ENCODE measurements at regions not wholly inside any gene's neighbourhood (a gene's known extent, or its start where the extent isn't known, plus 50 kb on each side); places are given as distances from the start of the nearest gene placed in this dataset.
A peak's percentile ranks its signal among the peaks of the same experiment; 100 is the strongest.

DNA sequence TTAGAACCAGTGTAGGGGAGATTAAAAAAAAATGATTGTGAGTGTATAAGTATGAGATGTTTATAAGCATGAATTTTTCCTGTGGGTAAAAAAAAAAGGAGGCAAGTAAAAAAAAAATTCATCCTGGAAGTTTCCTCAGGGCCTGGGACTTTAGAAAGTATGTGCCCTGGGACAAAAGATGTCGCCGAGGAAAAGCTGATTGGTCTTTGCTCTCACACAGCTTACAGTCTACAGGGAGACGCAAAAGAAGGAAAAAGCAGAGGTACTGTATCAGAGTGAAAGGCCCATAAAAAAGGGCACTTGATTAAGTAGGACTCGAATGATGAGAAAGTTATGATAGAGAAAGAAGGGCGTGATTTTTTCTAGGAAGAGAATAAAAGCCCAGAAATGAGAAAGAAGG is 501.4 kb upstream of the MEF2C start:
- DNase-seq, result no peak

GRCh38 chr5:89380635-89381034 is 497.7 kb upstream of the MEF2C start:
- no peak for DNase-seq

- peak; percentile 13 for DNase-seq
Observed at GRCh38 chr5:89377767-89378455, 494.9 kb upstream of the MEF2C start.

- peak; percentile 15 for DNase-seq
Observed at GRCh38 chr5:89374818-89375521, 492.0 kb upstream of the MEF2C start.

- no peak for DNase-seq
Observed at GRCh38 chr5:89374144-89374784, 491.3 kb upstream of the MEF2C start.

DNA sequence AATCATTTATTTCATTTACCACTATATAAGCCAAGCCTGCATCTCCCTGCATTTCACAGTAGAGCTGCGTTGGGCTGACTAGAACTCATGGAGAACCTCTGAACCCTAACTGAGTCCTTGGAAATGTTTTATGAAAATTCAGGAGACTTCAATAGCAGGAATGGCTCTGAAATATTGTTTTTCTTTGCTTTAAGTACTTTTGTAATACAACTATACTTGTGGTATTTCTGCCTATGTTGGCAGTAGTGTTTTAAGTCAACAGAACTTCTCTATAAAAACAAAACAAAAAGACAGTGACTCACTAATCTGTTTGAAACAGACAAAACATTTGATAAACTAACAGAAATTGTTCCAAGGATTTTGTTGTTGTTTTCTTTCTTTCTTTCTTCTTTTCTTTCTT is 489.2 kb upstream of the MEF2C start:
- no peak for DNase-seq

DNA sequence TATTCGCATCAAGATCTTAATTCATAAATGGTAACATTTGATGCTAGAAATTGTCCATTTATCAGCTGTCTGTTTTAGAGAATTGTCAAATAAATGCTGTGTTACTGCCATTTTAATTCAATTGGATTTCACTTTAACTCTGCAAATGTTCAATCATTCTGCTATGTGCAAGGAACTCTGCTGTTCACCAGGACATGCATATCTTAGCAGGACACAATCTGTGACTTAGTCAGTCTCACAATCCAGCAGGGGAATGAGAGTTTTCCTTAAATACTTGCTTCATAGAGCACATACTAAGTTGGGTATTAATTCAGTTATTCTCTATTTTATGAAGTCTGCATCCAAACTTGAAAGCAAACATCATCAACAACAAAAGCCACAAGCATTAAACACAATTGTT is 488.7 kb upstream of the MEF2C start:
- no peak for DNase-seq

DNA sequence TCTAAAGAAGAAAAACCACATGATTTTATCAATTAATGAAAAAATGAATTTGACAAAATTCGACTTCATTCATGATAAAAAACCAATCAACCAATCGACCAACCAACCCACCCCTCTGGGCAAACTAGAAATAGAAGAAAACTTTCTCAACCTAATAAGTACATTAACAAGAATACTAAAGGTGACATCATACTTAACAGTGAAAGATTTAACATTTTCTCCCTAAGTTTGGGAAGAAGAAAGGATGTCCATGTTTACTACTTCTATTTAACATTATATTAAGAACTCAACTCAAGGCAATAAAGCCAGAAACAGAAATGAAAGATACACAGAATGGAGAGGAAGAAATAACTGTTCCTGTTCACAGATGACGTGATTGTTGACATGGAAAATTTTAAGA is 476.1 kb upstream of the MEF2C start:
- DNase-seq, result no peak

GRCh38 chr5:89353837-89354551 is 471.0 kb upstream of the MEF2C start:
- no peak for DNase-seq

DNA sequence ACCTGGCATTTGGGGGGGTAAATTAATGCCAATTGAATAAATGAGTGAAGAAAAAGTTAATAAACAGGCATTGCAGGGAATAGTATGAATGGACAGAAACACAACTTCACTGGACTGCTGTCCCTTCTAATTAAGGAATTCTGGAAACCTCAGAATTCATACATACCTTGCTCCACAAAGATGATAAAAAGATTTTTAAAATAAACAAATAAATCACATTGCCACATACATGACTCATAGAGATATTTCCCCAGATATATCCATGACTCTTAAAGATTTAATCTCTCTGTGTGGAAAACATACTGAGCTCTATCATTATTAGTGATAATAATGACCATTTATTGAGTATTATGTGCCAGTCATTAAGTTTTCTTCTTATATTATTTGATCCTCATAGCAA is 469.0 kb upstream of the MEF2C start:
- peak; percentile 28 for DNase-seq

DNA sequence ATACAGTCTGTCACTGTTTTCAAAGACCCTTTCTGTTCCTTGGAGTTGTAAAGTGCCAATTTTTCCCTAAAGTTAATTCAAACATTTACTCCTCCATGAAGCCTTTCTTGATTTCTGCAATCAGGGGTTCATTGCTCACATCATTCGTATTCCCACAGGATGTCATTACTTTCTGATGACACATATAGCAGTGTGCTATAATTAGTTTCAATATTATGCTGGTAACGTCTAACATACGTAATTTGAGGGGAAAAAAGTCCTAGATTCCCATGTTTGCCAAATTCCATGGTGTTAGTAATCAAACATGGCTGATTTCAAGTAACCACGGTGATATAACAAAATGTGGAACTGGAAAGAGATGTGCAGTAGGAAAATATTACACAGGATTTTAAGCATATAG is 468.2 kb upstream of the MEF2C start:
- DNase-seq, result peak; percentile 89

- no peak for DNase-seq
Observed at GRCh38 chr5:89350684-89351083, 467.7 kb upstream of the MEF2C start.

DNA sequence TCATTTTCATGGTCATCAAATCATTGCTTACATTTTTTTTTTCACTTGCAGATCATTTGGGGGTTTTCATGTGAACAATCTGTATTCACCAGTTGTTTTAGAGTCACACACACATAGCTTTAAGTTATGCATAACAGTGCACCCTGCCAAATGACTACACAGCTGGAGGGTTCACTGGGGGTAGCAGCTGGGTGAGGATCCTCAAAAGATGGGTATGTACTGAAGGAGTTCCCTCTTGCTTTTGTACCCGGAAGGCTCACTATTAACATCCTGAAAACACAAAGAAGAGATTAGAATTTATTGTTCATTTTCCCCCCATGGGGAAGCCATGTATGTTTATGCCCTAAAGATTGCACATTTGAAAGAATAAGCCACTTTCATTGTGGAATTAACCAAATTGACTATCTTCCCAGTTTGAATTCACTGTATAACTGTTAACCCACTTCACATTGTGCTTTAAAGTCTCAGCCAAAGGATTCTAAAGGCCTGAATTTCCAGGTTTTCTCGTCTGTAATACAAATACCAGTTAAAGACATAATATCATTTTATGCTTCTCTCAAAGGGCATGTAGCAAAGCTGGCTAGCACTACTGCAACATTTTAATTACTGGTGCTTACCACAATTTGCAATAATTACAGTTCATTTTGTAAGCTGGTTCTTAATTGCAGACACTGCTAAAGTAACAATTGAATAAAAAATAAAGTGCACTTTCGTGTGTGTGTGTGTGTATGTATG is 466.4 kb upstream of the MEF2C start:
- no peak for DNase-seq

- DNase-seq, result no peak
Observed at GRCh38 chr5:89346573-89346972, 463.6 kb upstream of the MEF2C start.

DNA sequence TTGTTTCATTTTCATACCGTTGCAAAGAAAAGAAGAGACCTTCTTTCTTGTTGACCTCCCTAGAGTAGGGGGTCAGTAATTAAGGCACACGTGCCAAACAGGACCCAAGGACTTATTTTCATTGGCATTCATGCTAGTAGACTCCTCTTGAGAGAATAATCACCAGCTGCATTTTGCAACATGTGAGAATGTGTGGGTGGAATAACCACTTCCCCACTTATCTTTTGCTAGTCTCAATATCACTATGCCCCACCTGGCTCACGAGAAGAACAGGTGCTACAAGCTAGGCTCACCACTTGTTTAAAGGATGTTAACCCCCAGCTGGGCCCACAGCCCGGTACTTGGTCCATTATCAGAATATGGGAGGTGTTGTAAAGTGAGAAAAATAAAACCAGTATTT is 460.7 kb upstream of the MEF2C start:
- DNase-seq, result no peak

- peak; percentile 90 for DNase-seq
Observed at GRCh38 chr5:89342106-89342876, 459.3 kb upstream of the MEF2C start.

DNA sequence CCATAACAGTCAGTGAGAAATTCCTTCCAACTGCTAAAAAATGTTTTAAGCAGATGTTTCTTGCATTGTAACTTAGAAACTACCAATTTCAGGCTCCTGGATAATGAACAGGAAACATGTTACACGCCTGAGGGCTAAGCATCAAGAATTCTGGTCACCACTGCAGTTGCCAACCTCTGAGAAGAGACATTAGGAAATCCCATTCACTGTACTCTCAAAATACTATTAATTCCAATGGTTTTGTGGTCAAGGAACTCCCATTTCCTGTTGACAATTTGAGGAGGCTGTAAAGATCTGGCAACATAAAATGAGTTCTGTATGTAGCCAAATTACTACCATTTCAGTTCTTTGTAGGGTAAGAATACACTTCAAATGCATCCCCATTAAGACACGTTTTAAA is 456.0 kb upstream of the MEF2C start:
- DNase-seq, result peak; percentile 90

DNA sequence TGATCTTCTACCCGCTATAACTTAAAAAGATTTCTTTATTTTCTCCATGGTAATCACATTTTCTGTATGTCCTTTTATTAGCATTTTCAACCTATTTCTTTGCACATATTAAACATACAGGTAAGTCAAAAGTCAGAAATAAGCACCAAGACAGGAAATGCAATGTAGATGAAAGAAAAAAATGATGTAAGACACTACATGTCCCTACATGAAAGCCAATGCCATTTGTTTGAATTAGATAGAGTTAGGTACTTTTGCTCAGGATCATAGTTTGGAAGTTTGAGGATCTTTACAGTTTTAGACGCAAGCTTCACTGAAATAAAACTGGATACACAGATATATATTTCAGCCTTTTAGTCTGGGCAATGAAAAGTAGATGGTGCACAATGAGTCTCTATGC is 453.1 kb upstream of the MEF2C start:
- DNase-seq, result no peak

DNA sequence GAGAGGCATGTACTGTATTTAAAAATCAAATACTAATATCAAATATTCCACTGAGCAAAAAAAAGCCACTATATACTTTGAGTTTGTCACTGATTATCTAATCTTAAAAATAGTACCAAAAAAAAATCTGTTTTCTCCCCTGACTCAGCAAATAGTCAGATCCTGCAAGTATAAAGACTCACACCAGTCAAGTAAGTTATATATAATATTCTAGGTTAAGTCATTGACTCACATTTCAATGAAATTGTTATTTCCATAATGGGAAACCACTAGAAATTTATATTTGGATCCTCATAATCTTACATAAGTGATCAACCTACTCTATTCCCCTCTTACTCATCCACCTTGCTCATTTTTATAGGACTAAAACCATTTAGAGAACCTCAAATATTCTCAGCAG is 447.2 kb upstream of the MEF2C start:
- DNase-seq, result no peak

GRCh38 chr5:89327608-89328007 is 444.6 kb upstream of the MEF2C start:
- no peak for DNase-seq

DNA sequence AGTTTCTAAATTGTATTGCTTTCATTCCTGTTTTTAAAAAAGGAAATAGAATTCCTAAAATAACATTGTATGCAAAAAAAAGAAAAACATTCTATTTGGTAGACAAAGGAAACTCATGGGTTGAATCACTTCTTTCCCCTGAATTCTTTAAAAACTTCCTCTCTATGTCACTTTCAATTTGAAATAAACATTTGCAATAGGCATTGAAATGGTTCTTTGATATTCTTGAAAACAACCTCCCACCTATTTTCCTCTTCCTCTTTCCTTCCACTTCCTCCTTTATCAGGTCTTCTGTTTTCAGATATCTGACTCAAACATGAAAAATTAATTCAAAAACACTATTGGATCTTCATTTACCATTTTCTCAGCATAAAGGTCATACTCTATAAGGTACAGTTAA is 442.0 kb upstream of the MEF2C start:
- DNase-seq, result no peak
